Loucy (cell line): ENCODE measurements at regions not wholly inside any gene's neighbourhood (a gene's known extent, or its start where the extent isn't known, plus 50 kb on each side); places are given as distances from the start of the nearest gene placed in this dataset.

Source experiments
- H2AFZ ChIP-seq: fragments of 200-600 bp; sonication (generic); 2 replicates; pipeline ENCODE4 v1.6.0; 2016; ENCODE audit warnings: antibody characterized with exemption, mild to moderate bottlenecking, low read length, moderate library complexity
- H3F3A ChIP-seq: fragments of 200-600 bp; 2 replicates; pipeline ENCODE4 v1.6.0; 2016; ENCODE audit warnings: antibody characterized with exemption, low read depth, mild to moderate bottlenecking
- H3K27me3 ChIP-seq: fragments of 200-600 bp; sonication (generic); 2 replicates; pipeline ENCODE4 v1.6.1; 2014; ENCODE audit warnings: low read length, mild to moderate bottlenecking; ENCODE audit not compliant: insufficient read depth, poor library complexity, severe bottlenecking
- H3K36me3 ChIP-seq: fragments of 200-600 bp; sonication (generic); 2 replicates; pipeline ENCODE4 v1.6.1; 2016; ENCODE audit warnings: low read length; ENCODE audit not compliant: insufficient read depth
- H3K4me1 ChIP-seq: fragments of 200-600 bp; sonication (generic); 2 replicates; pipeline ENCODE4 v1.5.1; 2014; ENCODE audit warnings: low read length, mild to moderate bottlenecking; ENCODE audit not compliant: insufficient read depth, poor library complexity, severe bottlenecking
- H3K4me2 ChIP-seq: fragments of 200-600 bp; sonication (generic); 2 replicates; pipeline ENCODE4 v1.6.0; 2014; ENCODE audit warnings: antibody characterized with exemption, low read length, low read depth, mild to moderate bottlenecking; ENCODE audit not compliant: poor library complexity, severe bottlenecking
- H3K4me3 ChIP-seq: fragments of 200-600 bp; sonication (generic); 2 replicates; pipeline ENCODE4 v1.5.1; 2014; ENCODE audit warnings: low read length, mild to moderate bottlenecking, mixed read lengths; ENCODE audit not compliant: poor library complexity, severe bottlenecking
- H3K79me2 ChIP-seq: fragments of 200-600 bp; sonication (generic); 2 replicates; pipeline ENCODE4 v1.6.1; 2014; ENCODE audit warnings: low read length; ENCODE audit not compliant: insufficient read depth
- H3K9ac ChIP-seq: fragments of 200-600 bp; sonication (generic); 2 replicates; pipeline ENCODE4 v1.6.0; 2014; ENCODE audit warnings: mild to moderate bottlenecking, low read depth, low read length, moderate library complexity; ENCODE audit not compliant: poor library complexity, severe bottlenecking
- H3K9me2 ChIP-seq: fragments of 200-600 bp; sonication (generic); replicated peaks from 2 replicates; pipeline ENCODE4 v1.6.1; 2016; ENCODE audit warnings: low read depth, low read length, mixed read lengths
- H3K9me3 ChIP-seq: fragments of 200-600 bp; sonication (generic); 2 replicates; pipeline ENCODE4 v1.6.1; 2014; ENCODE audit warnings: mild to moderate bottlenecking, antibody characterized with exemption, low read length, low read depth; ENCODE audit not compliant: insufficient read depth
- H4K20me1 ChIP-seq: fragments of 200-600 bp; sonication (generic); 2 replicates; pipeline ENCODE4 v1.6.0; 2014; ENCODE audit warnings: antibody characterized with exemption, low read length, mild to moderate bottlenecking; ENCODE audit not compliant: insufficient read depth, poor library complexity, severe bottlenecking
- EZH2phosphoT487 ChIP-seq: fragments of 200-600 bp; IDR thresholded peaks from 2 replicates; pipeline ENCODE4 v1.6.1; 2018; ENCODE audit warnings: antibody characterized with exemption, mild to moderate bottlenecking, moderate library complexity, borderline replicate concordance
- TF ChIP-seq, protein P1 (sequence below): fragments of 200-600 bp; sonication (generic); conservative IDR thresholded peaks from 2 replicates; pipeline ENCODE4 v1.5.1; 2014; ENCODE audit warnings: mild to moderate bottlenecking, antibody characterized with exemption, low read length

DNA sequence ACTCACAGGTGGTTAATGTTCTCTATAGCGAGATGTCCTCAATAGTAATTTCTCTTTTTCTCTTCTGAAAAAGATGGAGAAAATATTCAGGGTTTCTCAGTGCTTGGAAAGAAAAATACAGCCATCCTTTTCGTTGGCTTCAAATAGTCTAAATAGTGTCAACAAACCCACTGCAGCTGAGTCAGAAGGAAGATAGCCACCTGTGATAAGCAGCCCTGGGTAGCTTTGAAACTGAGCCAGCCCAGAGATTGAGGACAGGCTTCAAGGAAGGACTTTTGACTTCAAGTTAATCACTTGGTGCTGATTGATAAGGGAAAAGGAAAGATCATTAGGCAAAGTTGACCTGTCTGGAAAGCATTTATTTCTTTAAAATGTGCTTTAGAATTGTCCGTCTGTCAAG lies 78.7 kb upstream of the TYRP1 start:
- H4K20me1 ChIP-seq, result no peaks in the 10 kb centered on the region
- H3K4me1 ChIP-seq, result no peaks in the 10 kb centered on the region
- no peaks in the 10 kb centered on the region for H3K79me2 ChIP-seq
- H2AFZ ChIP-seq, result no peak overlapping the region
- H3F3A ChIP-seq, result no peaks in the 10 kb centered on the region
- no peak overlapping the region for H3K4me3 ChIP-seq
- no peak for TF ChIP-seq EZH2phosphoT487
- TF ChIP-seq, protein P1, sequence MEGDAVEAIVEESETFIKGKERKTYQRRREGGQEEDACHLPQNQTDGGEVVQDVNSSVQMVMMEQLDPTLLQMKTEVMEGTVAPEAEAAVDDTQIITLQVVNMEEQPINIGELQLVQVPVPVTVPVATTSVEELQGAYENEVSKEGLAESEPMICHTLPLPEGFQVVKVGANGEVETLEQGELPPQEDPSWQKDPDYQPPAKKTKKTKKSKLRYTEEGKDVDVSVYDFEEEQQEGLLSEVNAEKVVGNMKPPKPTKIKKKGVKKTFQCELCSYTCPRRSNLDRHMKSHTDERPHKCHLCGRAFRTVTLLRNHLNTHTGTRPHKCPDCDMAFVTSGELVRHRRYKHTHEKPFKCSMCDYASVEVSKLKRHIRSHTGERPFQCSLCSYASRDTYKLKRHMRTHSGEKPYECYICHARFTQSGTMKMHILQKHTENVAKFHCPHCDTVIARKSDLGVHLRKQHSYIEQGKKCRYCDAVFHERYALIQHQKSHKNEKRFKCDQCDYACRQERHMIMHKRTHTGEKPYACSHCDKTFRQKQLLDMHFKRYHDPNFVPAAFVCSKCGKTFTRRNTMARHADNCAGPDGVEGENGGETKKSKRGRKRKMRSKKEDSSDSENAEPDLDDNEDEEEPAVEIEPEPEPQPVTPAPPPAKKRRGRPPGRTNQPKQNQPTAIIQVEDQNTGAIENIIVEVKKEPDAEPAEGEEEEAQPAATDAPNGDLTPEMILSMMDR, result no peak
- H3K9me3 ChIP-seq, result no peaks in the 10 kb centered on the region
- no peak overlapping the region for H3K9ac ChIP-seq
- no peak overlapping the region for H3K4me2 ChIP-seq
- no peaks in the 10 kb centered on the region for H3K9me2 ChIP-seq
- H3K27me3 ChIP-seq, result no peaks in the 10 kb centered on the region
- no peaks in the 10 kb centered on the region for H3K36me3 ChIP-seq

DNA sequence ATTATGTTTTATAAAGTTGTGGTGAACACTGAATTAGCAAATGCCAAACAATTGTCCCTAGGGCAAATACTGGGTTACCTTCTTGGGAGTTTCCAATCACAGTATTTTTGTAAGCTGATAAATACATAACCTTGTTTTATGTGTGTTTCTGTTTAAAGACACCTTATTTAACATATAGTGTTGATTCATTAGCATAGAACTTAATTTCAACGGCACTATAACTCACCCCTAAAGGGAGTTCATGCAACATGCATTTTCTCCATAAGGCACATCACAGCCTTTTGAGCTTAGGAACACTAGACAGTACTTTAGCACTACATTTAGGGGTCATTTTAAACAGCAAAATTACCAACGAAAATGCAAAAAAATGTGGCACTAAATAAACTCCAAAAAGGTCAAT lies 74.2 kb upstream of the TYRP1 start:
- no peaks in the 10 kb centered on the region for H4K20me1 ChIP-seq
- H3K4me3 ChIP-seq, result no peak overlapping the region
- no peaks in the 10 kb centered on the region for H3K9me3 ChIP-seq
- no peak overlapping the region for H3K4me2 ChIP-seq
- no peaks in the 10 kb centered on the region for H3K9me2 ChIP-seq
- TF ChIP-seq EZH2phosphoT487, result no peak
- H3K4me1 ChIP-seq, result no peaks in the 10 kb centered on the region
- no peak overlapping the region for H2AFZ ChIP-seq
- no peaks in the 10 kb centered on the region for H3K27me3 ChIP-seq
- no peaks in the 10 kb centered on the region for H3K36me3 ChIP-seq
- no peaks in the 10 kb centered on the region for H3K79me2 ChIP-seq
- H3K9ac ChIP-seq, result no peak overlapping the region
- H3F3A ChIP-seq, result no peaks in the 10 kb centered on the region

DNA sequence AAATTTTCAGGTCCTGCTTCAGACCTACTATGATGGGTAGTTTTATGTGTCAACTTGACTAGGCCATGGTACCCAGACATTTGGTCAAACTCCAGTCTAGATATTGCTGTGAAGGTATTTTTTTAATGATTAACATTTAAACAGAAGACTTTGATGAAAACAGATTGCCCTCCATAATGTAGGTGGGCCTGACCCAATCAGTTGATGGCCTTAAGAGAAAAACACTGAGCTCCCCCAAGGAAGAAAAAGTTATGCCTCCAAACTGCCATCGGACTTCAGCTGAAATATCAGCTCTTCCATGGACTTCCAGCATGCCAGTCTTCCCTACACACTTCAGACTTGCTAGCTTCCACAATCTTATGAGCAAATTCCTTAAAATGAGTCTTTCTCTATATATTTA lies 67.3 kb upstream of the TYRP1 start:
- no peaks in the 10 kb centered on the region for H3K36me3 ChIP-seq
- no peak overlapping the region for H3K4me2 ChIP-seq
- no peaks in the 10 kb centered on the region for H3F3A ChIP-seq
- H4K20me1 ChIP-seq, result no peaks in the 10 kb centered on the region
- no peaks in the 10 kb centered on the region for H3K9me2 ChIP-seq
- no peaks in the 10 kb centered on the region for H3K27me3 ChIP-seq
- H2AFZ ChIP-seq, result no peak overlapping the region
- no peak overlapping the region for H3K4me3 ChIP-seq
- H3K9me3 ChIP-seq, result no peaks in the 10 kb centered on the region
- TF ChIP-seq, protein P1, result no peak
- TF ChIP-seq EZH2phosphoT487, result no peak
- H3K9ac ChIP-seq, result no peak overlapping the region
- no peaks in the 10 kb centered on the region for H3K4me1 ChIP-seq
- H3K79me2 ChIP-seq, result no peaks in the 10 kb centered on the region

DNA sequence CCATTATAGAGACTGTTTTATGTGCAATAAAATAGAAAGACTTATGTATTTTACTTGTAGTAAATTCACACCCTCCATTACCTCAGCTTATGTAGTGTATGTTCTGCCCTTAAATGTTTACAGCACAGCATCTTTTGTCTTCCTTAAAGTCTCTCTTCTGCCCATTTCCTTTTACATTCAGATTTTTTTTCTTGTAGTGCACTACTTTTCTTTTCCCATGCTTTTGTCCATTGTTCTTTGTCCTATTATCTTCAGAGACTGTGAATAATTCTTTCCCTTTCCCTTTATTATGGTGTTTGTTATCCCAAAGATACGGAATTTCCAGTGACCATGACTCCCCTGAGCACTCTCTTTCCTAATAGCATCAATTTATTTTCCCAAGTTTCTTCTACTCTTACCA lies 66.1 kb upstream of the TYRP1 start:
- Histone ChIP-seq H3F3A (no peaks in the 10 kb centered on the region), H3K27me3 (no peaks in the 10 kb centered on the region), H3K36me3 (no peaks in the 10 kb centered on the region), H3K9me2 (no peaks in the 10 kb centered on the region), H3K4me1 (no peaks in the 10 kb centered on the region), H3K79me2 (no peaks in the 10 kb centered on the region), H3K9me3 (no peaks in the 10 kb centered on the region), H3K9ac (no peak overlapping the region), H3K4me2 (no peak overlapping the region), H2AFZ (no peak overlapping the region), H4K20me1 (no peaks in the 10 kb centered on the region), H3K4me3 (no peak overlapping the region)
- TF ChIP-seq EZH2phosphoT487, result no peak
- TF ChIP-seq, protein P1, result no peak
